Heart right ventricle (tissue), 16 donors: ENCODE measurements at regions not wholly inside any gene's neighbourhood (a gene's known extent, or its start where the extent isn't known, plus 50 kb on each side); places are given as distances from the start of the nearest gene placed in this dataset.

Source experiments
- ATAC-seq, 8 donors: fragments of 200-7000 bp; cut with Tn5 transposase; one replicate each; pipeline ENCODE4 v1.9.1; 2020; ENCODE audit warnings: mild to moderate bottlenecking in 8 of 8, moderate library complexity in 8 of 8, moderate number of reproducible peaks in 1 of 8
- DNase-seq, 2 donors: peaks; one replicate each; pipeline ENCODE4 v3.0.0-alpha.2; 2020
- H3K27ac ChIP-seq, 10 donors: fragments of 200-600 bp; sonication (generic) in 2 of 10; one replicate each; pipeline versions ENCODE4 v1.5.0 to v1.8.0; 2020 to 2022; ENCODE audit warnings: mild to moderate bottlenecking in 3 of 10
- H3K27me3 ChIP-seq, 7 donors: fragments of 200-600 bp; one replicate each; pipeline ENCODE4 v1.8.0; 2021 to 2022; ENCODE audit warnings: mild to moderate bottlenecking in 2 of 7
- H3K36me3 ChIP-seq, 9 donors: fragments of 200-600 bp; sonication (generic) in 1 of 9; one replicate each; pipeline versions ENCODE4 v1.5.0 to v1.8.0; 2020 to 2022; ENCODE audit warnings: mild to moderate bottlenecking in 2 of 9
- H3K4me1 ChIP-seq, 9 donors: fragments of 200-600 bp; sonication (generic) in 1 of 9; one replicate each; pipeline versions ENCODE4 v1.5.0 to v1.8.0; 2020 to 2022; ENCODE audit warnings: mild to moderate bottlenecking in 4 of 9
- H3K4me3 ChIP-seq, 10 donors: fragments of 200-600 bp; sonication (generic) in 2 of 10; one replicate each; pipeline versions ENCODE4 v1.5.0 to v1.8.0; 2020 to 2022; ENCODE audit warnings: mild to moderate bottlenecking in 7 of 10, moderate library complexity in 2 of 10
- H3K9me3 ChIP-seq, 11 donors: fragments of 200-600 bp in 10 of 11; sonication (generic) in 2 of 11; one replicate each; pipeline versions ENCODE4 v1.5.0 to v1.8.0; 2013 to 2022; ENCODE audit warnings: mild to moderate bottlenecking in 2 of 11, control low read depth in 1 of 11, moderate library complexity in 1 of 11
- CTCF ChIP-seq, 9 donors: fragments of 200-600 bp; sonication (generic) in 2 of 9; IDR thresholded peaks; one replicate each; pipeline versions ENCODE4 v1.5.0 to v1.8.0; 2021 to 2022; ENCODE audit warnings: antibody characterized with exemption in 9 of 9, mild to moderate bottlenecking in 5 of 9, moderate library complexity in 1 of 9
- WGBS, 2 donors: extraction: QIAGEN DNeasy Blood & Tissue Kit; methylation state at CpG; one replicate each; pipeline ENCODE4 v1.1.7; 2013; ENCODE audit warnings: inconsistent platforms in 1 of 2; 5-methylcytosine and 5-hydroxymethylcytosine counted together
- intact Hi-C, 10 donors: fragments of 100-400 bp; cut with DNase I; formaldehyde crosslinking; loops; one replicate each; pipeline versions ENCODE4 v1.11.1 to v1.14.2; 2022
- donor health status: Arrhythmogenic right ventricular cardiomyopathy.
- donor health status: ischemic (EF 13 %, LVEDD 7.1; RV severe dilation, severe dysfunction).
- donor health status: healthy with polysubstance abuse.
- donor health status: DM: no; HTN: yes; CAD: no.
- donor health status: DM: no; HTN: no; CAD: no.
- donor health status: ischemic (EF 25% LVEDD 6.9; RV normal size, moderate dysfunction).
- donor health status: ischemic (EF 25% LVEDD 5.7; RV mildly dilated, moderate dysfunction).
- donor health status: healthy.
- donor health status: DM: yes; HTN: yes; CAD: no.
- donor health status: Ischemic cardiomyopathy.
- donor health status: ischemic (EF 35%, LVEDD 5.7; RV mildly dilated, moderate dysfunction).
- donor health status: nonischemic (EF 11% LVEDD 7.7; RV severe dilation, severe dysfunction).
- donor health status: DM: yes; HTN: yes; CAD: no.
- donor health status: PGD.
- donor health status: ischemic (EF 29% LVEDD 5.4; RV normal size, mild dysfunction).
- donor health status: nonischemic (EF 23%, LVEDD 6.1; RV moderate dilation, normal function).

DNA sequence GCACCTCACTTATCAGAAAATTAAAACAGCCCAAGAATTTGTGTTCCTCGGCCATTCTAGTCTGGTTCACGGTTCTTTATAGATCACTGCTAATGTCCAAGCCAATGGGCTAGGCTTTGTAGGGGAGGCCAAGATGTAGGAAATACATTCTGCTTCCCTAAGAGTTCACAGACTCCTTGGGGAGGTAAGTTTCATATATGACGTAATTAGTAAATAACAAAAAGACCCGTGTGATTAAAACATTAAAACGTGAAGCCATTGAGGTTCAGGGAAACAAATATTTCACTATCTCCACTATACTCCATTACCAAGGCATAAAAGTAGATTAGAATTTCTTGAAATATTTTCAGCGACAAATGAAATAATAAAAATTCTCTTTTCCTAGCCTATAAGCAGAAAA, 272.5 kb upstream of the KLHL29 start:
- 86 to 87% methylated on average over 6 of the region's 6 CpGs for WGBS, 2 donors
- no peak for TF ChIP-seq CTCF (IDR thresholded peaks at IDR 0.05)
- no peak for DNase-seq
- Histone ChIP-seq H3K9me3 (peaks cover 0 to 20% (median 4%) of the 10 kb centered on the region in 11 donors), H3K4me1 (no peaks in the 10 kb centered on the region), H3K27ac (no peak overlapping the region), H3K36me3 (no peaks in the 10 kb centered on the region), H3K27me3 (no peaks in the 10 kb centered on the region), H3K4me3 (no peak overlapping the region)
- no peak for ATAC-seq
- intact Hi-C loops: no loop called here

DNA sequence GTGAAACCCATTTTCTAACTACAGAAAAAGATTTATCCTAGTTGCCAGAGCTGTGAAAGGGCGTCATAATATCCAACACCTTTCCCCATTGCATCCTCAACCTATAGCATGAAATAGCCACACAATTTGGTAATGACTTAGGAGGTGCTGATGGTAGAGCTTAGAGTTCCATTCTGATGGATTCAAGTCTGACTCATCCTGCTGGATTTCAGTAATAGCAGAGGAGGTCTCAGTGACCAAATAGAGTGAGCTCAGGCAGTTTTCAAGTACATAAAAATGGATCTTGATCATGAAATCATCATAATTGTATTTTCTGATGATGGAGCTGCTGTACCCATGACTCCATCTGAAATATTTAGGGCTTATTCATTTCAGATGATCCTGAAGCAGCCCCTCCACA, 270.7 kb upstream of the KLHL29 start:
- no peak for DNase-seq
- no peak for ATAC-seq
- Histone ChIP-seq H3K36me3 (no peaks in the 10 kb centered on the region), H3K9me3 (peaks cover 0 to 16% (median 4%) of the 10 kb centered on the region in 11 donors), H3K4me3 (no peak overlapping the region), H3K4me1 (no peaks in the 10 kb centered on the region), H3K27ac (no peak overlapping the region), H3K27me3 (no peaks in the 10 kb centered on the region)
- TF ChIP-seq CTCF (IDR thresholded peaks at IDR 0.05): no peak
- WGBS, 2 donors: 47% methylated on average over 1 of the region's 1 CpG
- intact Hi-C loops: no loop called here

DNA sequence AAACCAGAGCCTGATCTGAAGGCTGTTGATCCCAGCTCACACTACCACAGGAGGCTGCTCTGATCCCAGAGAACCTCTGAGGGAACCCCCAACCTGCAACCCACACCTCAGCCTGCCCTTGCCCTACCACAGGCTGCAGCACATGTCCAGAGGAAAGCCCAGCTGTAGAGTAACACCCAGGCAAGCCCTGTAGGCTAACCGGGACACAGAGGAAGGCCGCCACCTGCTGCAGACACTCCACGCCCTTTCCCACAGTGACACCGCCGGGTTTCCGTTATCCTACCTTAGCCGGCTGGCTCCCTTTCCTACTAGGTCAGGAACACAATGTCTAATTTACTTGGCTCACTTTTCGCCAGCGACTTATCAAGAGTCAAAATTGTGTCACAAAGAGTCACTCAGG, 266.7 kb upstream of the KLHL29 start:
- no peak for TF ChIP-seq CTCF (IDR thresholded peaks at IDR 0.05)
- Histone ChIP-seq H3K27ac (no peak overlapping the region), H3K9me3 (no peaks in the 10 kb centered on the region), H3K36me3 (no peaks in the 10 kb centered on the region), H3K27me3 (no peaks in the 10 kb centered on the region), H3K4me3 (no peak overlapping the region), H3K4me1 (no peaks in the 10 kb centered on the region)
- 92 to 94% methylated on average over 9 of the region's 9 CpGs for WGBS, 2 donors
- intact Hi-C loops: no loop called here
- no peak for ATAC-seq
- DNase-seq: no peak

GRCh38 chr2:23118894-23119293, 266.1 kb upstream of the KLHL29 start:
- no peak for TF ChIP-seq CTCF (IDR thresholded peaks at IDR 0.05)
- 89 to 93% methylated on average over 11 of the region's 11 CpGs for WGBS, 2 donors
- no peak overlapping the region for H3K27ac ChIP-seq
- no peaks in the 10 kb centered on the region for H3K36me3 ChIP-seq
- DNase-seq (no peak), ATAC-seq (no peak)
- no peaks in the 10 kb centered on the region for H3K4me1 ChIP-seq
- H3K27me3 ChIP-seq: no peaks in the 10 kb centered on the region
- no peak overlapping the region for H3K4me3 ChIP-seq
- intact Hi-C loops: no loop called here
- H3K9me3 ChIP-seq: no peaks in the 10 kb centered on the region

GRCh38 chr2:23120161-23120560, 264.8 kb upstream of the KLHL29 start:
- no peak overlapping the region for H3K27ac ChIP-seq
- 89 to 92% methylated on average over 4 of the region's 4 CpGs for WGBS, 2 donors
- no peak for DNase-seq
- no peaks in the 10 kb centered on the region for H3K27me3 ChIP-seq
- TF ChIP-seq CTCF (IDR thresholded peaks at IDR 0.05): no peak
- no peaks in the 10 kb centered on the region for H3K9me3 ChIP-seq
- no peak for ATAC-seq
- H3K4me3 ChIP-seq: no peak overlapping the region
- intact Hi-C loops: no loop called here
- no peaks in the 10 kb centered on the region for H3K36me3 ChIP-seq
- H3K4me1 ChIP-seq: no peaks in the 10 kb centered on the region
